ENCODE measurements at regions not wholly inside any gene's neighbourhood (a gene's known extent, or its start where the extent isn't known, plus 50 kb on each side); places are given as distances from the start of the nearest gene placed in this dataset.

GRCh38 chr1:8121261-8122159, 95.4 kb upstream of the ERRFI1 start:
- no peak for TF ChIP-seq CTCF (IDR thresholded peaks at IDR 0.05 in 8 of 11, conservative IDR thresholded peaks at IDR 0.05 in 3 of 11)
- TF ChIP-seq POLR2A (IDR thresholded peaks at IDR 0.05), result no peak

Measured in spleen (tissue), 7 donors.